Amniotic epithelial cell (primary cell): ENCODE measurements at regions not wholly inside any gene's neighbourhood (a gene's known extent, or its start where the extent isn't known, plus 50 kb on each side); places are given as distances from the start of the nearest gene placed in this dataset.
"Not testable (repeated sequence)": the region's sequence is repeated elsewhere in the genome, so short reads cannot be mapped to it uniquely, and the experiment has no call there.

Source experiments
- DNase-seq: peaks from one replicate; pipeline ENCODE4 v3.0.0-alpha.2; 2010; ENCODE audit warnings: low read depth

DNA sequence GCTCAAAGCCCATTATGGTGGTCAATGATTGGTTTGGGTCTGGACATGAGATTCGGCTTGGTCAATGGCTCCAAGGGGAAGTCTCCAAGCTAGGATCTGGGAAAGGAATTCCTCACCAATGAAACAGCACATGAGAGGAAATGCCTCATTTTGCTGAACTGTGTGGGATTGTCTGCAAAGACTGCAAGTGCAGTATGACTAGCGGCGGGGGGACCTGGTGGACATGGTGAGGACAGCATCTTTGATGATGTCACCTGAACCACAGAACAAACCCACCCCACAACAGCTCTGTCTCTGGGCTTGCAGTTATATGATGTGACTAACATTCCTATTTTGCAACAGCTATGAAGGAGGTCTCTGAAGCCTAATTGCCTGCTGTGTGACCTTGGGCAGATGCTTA is 50.6 kb upstream of the NKD1 start:
- DNase-seq, result peak; percentile 5

DNA sequence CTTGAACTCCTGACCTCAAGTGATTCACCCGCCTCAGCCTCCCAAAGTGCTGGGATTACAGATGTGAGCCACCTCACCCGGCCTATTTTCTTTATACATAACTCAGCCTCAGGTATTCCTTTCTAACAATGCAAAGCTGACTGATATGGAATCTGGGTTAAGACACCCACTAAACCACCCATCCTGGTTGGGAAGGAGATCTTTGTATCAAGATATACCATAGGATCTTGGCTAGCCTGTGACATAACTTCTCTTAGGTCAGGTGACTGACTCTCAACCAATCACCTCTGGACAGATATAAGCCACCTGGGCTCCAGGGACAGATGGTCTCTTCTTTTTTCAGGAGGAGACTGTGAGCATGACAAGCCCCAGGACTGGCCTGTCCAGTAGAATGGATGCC is 51.2 kb upstream of the NKD1 start:
- no peak for DNase-seq

DNA sequence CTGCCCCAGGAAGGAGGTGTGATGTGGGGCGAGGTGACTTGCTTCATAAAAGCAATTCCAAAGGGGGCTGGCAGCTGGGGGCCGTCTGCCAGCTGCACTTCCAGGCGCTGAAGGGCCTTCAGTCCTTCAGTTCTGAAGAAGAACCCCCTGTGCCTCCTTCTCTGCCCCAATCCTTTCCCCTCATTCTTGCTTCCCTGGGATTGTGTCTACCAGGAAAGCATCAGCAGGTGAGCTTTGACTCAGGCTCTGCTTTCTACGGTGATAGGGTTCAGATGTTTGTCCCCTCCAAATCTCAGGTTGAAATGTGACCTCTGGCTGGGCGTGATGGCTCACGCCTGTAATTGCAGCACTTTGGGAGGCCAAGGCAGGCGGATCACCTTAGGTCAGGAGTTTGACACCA is 52.5 kb upstream of the NKD1 start:
- no peak for DNase-seq

DNA sequence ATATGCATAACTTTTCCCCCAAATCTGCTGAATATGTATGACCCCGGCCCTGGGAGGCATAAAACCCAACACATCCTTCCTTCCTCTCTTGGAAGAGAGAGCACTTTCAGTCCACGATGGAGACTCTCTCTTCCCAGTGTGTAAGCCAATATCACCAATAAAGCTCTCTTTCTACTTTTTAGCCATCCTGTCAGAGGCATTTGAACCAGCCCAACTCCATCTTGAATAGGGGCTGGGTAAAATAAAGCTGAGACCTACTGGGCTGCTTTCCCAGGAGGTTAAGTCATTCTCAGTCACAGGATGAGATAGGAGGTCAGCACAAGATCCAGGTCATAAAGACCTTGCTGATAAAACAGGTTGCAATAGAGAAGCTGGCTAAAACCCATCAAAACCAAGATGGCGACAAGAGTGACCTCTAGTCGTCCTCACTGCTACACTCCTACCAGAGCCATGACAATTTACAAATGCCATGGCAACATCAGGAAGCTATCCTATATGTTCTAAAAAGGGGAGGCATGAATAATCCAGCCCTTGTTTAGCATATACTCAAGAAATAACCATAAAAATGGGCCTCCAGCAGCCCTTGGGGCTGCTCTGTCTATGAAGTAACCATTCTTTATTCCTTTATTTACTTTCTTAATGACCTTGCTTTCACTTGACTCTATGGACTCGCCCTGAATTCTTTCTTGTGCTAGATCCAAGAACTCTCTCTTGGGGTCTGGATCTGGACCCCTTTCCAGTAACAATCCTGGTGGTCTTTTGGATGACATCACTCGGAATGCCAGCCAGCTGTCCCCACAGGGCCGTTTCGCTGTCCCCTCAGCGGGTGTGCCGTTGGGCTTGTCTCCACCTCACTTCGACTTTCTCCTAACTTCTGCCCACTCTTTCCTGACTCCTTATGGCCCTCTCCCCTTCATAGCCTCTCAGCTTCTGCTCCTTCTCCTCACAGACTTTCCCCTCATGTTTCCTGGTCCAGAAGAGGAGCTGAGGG is 53.4 kb upstream of the NKD1 start:
- no peak for DNase-seq

DNA sequence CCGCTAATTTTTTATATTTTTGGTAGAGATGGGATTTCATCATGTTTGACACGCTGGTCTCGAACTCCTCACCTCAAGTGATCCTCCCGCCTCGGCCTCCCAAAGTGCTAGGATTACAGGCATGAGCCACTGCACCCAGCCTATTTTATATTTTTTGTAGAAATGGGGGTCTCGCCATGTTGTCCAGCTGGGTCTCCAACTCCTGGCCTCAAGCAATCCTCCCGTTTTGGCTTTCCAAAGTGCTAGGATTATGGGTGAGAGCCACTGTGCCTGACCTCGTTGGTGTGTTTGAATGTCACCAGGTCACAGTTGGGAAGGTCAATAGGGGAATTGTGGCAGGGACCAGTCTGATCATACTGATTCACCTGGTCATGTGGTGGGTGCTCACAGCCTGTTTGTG is 56.7 kb upstream of the NKD1 start:
- DNase-seq, result no peak

DNA sequence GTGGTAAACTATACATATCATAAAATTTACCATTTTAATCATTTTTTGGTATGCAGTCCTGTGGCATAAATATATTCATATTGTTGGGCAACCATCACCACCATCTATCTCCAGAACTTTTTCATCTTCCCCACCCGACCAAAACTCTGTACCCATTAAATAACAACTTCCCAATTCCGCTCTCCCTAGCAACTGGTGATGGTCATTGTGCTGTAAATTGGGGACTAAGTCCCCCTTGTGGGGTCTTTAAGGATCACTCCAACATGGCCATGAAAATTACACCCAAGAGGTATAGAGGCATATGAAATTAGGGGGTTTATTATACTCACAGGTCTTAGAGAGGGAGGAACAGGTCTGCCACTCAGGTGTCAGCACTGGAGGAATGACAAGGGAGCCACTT is 57.4 kb upstream of the NKD1 start:
- DNase-seq, result no peak

DNA sequence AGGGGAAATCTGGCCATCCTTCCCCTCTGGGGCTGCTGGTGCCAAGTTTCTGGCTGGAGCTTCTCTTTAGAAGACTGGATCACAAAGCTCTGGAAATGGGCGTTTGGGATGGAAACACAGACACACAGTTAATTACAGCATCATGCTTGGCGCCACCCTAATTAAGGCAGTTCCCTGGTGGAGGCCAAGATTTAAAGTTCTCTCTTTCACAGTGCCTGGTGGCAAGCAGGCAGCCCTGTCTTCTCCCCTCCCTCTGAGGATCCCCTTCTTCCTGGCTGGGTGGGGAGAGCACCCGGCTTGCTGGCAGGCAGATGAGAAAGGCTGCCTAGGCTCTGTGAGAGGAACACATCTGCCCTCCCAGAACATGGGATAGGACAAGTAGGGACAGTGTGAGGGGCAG is 59.0 kb upstream of the NKD1 start:
- no peak for DNase-seq

DNA sequence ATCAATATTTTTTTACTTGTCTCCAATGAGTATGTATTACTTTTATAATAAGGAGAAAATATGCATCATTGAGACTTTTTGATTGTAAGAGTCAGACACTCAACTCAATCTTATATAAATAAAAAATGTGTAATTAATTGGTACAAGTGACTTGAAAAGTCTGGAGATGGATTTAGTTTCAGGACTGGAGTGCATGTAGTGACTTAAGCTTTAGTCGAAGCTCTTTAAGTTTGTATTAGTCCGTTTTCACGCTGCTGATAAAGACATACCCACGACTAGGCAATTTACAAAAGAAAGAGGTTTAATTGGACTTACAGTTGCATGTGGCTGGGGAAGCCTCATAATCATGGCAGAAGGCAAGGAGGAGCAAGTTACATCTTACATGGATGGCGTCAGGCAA is 60.7 kb upstream of the NKD1 start:
- DNase-seq, result no peak

DNA sequence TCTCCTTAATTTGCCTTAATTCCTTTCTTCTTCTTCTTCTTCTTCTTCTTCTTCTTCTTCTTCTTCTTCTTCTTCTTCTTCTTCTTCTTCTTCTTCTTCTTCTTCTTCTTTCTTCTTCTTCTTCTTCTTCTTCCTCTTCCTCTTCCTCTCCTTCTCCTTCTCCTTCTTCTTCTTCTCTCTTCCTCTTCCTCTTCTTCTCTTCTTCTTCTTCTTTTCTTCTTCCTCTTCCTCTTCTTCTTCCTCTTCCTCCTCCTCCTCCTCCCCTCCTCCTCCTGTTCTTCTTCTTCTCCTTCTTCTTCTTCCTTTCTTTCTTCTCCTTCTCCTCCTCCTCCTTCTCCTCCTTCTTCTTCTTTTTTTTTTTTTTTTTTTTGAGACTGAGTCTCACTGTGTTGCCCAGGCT is 62.0 kb upstream of the NKD1 start:
- DNase-seq, result not testable (repeated sequence)

DNA sequence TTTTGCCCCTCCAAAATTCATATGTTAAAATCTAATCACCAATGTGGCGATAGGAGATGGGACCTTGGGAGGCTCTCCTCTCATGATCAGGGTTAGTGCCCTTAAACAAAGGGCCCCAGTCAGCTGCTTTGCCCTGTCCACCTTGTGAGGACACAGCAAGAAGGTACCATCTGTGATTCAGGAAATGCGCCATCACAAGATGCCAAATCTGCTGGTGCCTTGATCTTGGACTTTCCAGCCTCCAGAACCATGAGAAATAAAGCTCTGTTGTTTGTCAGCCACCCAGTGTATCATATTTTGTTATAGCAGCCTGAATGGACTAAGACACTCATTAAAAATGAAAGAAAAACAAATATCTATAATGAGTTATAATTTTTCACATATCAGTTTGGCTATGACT is 63.0 kb upstream of the NKD1 start:
- DNase-seq, result no peak

DNA sequence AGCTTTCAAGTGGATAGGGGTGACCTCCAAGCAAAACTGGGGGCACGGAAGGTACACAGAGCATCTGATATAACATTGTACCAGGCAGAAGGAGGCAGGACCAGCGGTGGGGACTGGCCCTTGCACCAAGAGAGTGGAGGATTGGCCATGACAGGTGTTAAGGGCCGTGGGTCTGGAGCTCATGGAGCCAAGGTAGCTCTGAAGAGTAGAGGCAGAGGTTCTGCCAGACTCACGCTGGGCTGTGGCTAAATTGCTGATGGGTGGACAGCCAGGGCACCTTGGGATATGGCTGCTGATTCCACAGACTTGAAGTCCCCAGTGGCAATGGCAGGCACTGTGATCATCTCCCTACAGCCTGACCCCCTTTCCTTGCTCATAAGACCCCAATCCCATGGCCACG is 65.9 kb upstream of the NKD1 start:
- DNase-seq, result no peak

DNA sequence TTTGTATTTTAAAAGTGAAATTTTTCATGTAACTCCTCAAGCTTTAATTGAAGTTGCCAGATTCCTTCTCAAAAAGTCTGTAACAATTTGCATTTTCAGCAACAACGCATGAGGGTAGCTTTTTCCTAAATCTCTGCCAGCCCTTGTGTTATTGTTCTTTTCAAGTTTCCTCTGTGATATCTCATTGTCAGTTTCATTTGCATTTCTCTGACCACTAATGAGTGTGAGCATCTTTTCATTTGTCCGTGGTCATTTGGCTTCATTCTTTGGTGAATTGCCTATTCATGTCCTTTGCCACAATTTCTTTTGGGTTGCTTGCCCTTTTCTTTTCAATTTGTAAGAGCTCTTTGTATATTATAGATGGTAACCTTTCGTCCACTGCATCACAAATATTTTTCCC is 68.0 kb upstream of the NKD1 start:
- no peak for DNase-seq

DNA sequence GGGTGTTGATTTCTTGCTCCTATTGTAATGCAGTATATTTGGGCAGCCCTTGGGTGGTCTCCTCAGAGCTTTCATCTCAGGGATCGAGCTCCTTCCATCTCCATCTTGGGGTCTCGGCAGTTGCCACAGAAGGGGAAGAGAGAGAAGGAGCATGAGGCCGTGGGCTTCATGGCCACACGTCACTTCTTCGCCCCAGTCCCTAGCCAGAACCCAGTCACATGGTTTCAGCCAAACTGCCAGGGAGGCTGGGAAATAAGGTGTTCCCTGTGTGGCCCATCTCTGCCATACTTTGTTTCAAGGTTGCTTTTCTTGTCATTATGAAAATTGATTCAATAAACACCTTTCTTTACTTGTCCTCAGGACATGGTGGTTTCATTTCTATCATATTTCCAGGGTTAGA is 68.4 kb upstream of the NKD1 start:
- no peak for DNase-seq

DNA sequence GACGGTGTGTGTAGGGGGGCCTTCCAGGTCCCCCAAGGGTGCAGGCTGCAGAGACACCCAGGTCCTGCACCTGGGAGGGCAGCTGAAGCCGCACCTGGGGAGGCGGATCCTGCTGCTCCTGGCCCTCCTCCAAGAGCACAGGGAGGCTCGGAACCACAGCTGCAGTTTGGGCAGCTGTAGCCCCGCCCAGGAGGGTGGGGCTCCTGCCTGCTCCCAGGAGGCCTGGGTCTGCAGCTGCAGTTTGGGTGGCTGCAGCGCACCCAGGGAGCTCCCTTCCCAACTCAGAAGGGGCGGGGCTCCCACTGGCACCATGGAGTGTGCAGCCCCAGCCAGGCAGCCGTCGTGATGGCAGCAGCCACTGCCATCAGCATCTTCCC is 69.4 kb upstream of the NKD1 start:
- no peak for DNase-seq

DNA sequence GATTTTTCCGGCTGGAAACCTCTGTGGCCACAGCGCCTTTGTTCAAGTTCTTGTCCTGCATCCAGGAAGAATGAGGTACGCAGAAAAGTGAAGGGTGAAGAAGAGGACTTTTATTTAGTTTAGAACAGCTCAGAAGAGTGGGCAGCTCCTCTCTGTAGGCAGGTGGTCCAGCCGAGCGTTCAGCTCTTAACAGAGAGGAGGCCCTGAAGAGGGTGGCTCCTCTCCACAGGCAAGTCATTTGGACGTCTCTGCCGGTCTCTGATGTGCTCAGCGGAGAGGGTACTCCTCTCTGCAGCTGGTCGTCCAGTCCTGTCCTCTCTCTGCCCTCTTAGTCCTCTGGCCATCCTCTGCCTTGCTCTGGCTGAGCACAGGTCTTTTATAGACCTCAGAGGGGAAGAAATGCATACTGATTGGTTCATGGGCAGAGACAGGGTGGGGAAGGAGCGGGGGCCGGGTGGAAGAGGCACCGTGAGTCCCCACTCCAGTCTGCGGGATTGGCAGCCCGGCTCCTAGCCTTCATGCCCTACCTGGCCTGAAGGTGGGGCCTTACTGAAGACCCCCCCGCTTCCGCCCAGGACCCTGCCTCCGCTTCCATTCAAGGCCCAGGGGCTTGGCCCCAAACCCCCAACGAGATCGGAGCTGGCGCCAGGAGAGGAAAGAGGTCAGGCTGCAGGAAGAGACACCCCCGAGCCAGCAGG is 70.0 kb upstream of the NKD1 start:
- DNase-seq, result no peak

DNA sequence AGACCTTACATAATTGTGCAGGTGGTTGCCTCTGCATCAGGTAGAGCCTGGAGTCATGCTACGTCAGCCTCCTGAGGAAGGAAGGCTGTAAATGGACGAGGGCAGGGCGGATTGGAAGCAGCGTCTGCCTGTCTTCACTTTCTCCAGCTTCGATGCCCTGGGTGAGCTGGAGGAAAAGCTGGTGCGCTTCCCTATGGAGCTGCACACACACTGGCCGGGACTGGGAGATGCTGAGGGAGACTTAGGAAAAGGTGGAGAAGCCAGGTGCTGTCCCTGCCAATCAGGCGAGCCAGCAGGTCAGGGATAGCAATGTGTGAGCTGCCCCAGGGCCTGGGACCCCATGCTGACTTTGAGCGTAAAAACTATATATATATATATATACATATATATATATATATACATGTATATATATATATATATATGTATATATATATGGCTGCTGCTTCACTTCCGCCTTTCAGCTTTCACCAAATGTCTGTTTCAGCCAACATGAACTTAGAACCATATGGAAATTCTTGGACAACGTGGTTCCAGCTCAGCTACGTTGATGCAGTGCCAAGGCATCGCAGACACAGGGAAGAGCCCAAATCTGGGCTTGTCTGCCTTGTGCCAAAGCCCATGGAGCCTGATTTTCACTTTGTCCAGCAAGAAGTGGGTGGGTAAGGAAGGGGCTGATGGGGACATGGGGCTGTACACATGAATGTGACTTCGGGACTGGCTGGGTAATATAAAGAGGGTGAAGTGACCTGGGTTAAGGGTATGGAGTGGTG is 71.5 kb upstream of the NKD1 start:
- no peak for DNase-seq

DNA sequence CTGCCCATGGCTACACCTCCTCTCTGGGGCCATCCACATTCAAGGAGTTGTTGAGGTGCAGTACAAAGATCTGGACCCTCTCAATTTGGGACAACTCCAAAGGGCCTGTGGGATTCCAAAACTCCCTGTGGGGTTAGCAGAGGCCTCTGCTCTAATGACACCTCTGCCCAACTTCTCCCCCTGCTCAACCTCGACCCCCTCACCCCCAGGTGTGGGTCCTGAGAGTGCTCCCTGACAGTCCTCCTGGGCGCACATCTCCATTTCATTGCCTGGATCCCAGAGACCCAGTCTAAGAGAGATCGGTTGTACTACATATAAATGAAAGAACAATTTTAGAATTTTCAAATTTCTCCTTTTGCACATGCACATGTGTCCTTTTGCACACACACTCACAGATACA is 73.0 kb upstream of the NKD1 start:
- no peak for DNase-seq

DNA sequence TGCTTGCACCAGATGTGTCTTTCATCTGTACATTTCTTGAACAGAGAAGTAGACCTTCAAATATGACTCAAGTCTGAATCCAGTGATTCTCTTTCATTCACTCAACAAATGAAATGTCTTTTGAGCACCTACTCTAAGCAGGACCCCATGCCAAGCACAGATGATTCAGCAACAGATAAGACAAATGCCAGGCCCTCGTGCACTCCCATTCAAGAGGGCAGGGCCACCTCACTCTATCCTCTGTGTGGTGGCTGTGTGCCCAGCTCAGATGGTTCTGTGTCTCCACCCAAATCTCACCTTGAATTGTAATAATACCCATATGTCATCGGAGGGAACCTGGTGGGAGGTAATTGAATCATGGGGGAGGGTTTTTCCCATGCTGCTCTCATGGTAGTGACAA is 74.1 kb upstream of the NKD1 start:
- DNase-seq, result no peak

DNA sequence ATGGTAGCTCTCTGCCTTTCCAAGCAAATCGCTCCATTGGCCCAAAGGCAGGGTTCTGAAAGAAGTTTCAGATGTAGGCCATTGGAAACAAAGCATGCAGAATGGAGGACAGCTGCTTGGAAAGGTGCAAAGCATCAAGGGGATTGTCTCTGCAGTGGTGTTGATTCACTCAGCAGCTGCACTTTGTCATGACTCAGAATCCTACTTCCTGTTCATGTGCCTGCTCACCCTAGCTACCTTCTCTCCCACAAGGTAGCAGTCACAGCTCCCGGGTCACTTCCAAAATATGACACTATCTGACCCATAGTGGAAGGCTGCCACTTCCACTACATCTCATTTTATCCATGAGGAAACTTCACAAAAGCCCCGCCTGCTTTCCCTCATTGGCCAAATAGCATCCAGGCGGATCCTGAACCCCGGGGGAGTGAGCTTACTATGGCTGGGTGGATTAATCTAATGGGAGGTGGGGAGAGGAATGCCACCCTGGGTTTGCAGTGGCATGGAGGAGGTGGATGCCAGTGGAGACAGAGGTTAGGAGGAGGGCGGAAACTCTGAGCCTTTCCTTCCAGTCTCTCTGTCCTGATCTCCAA is 74.7 kb upstream of the NKD1 start:
- DNase-seq, result no peak

DNA sequence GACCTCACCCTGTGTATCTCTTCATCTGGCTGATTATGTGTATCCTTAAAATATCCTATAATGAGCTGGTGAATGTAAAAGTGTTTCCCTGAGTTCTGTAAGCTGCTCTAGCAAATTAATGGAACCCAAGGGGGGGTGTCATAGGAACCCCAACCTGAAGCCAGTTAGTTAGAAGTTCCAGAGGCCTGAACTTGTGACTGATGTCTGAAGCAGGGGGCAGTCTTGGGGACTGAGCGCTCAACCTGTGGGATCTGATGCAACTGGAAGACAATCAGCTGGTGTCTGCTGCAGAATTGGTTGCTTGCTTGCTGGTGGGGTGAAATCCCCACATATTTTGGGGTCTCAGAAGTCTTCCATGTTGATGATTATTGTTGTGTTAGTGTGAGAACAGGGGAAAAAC is 75.7 kb upstream of the NKD1 start:
- no peak for DNase-seq

DNA sequence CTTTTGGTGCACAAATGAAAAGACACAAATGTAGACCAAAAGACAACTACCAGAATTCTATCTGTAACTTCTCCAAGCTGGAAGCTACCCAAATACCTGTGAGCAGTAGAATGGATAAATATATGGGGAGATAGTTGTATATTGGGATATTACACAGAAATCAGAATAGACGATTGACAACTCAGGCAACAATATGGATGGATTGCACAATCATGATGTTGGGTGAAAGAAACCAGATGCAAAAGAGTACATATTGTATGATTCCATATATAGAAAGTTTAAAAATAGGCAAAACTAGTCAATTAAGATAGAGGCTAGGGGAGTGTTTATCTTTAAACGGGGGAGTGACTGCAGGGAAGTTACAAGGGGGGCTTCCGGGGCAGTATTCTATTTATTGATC is 77.5 kb upstream of the NKD1 start:
- DNase-seq, result no peak

DNA sequence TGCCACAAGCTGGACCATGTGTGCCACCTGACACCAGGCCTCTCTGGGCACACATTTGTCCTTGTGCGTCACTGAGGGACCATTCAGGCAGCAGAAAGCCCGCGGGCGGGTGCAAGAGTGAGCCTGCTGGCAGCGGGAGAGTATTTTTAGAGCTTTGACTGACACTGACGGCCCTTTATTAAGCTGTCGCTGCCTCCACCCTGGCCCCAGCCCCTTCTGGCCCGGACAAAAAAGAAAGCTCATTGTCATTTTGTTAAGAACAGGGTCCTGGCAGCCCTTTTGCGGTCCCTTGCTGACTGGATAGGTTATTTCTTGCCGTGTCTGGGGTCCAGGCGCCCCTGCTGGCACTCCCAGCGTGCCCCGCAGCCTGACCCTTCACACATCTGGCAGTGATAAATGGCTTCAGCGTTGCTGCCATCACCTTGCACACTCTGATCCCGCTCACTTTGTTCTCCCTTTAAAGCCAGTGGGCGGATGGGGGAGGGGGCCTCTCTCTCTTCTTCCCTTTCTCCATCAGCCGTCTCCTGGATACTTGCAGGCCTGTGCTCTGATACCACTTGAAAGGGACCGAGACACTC is 78.4 kb upstream of the NKD1 start:
- DNase-seq, result no peak
